ENCODE measurements at regions not wholly inside any gene's neighbourhood (a gene's known extent, or its start where the extent isn't known, plus 50 kb on each side); places are given as distances from the start of the nearest gene placed in this dataset.

DNA sequence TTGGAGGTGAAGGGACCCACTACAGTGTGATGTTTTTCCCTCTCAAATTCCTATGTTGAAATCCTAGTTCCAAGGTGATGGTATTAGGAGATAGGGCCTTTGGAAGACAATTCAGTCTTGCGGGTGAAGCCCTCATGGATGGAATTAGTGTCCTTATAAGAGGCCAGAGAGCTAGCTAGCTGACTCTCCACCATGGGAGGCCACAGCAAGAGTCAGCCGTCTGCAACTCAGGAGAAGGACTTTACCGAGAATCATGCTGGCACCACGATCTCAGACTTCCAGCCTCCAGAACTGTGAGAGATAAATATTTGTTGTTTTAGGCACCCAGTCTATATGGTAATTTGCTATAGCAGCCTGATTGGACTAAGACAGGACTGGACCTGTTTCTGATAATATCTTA, 461.4 kb downstream of the TSN start:
- no peak for DNase-seq (ENCODE audit: low read depth, low spot score)

DNA sequence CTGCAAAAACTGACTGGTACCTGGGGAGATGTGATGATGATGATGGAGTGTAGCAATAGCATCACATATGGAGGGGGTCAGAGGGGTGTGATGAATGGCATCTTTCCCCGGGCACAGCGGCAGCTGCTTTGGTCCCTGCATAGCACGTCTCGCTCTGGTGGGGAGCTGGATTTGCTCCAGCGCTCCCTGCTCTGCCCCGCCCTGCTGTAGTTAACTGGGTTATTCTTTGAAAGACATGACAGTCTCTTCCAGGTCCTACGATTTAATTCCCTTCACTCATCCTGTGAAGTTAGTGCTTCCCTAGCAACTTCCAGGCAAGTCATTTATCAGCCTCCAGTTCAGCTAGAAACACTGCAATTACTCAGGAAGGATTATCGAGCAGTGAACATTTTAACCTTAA, 463.1 kb downstream of the TSN start:
- DNase-seq (ENCODE audit: low read depth, low spot score) = no peak

DNA sequence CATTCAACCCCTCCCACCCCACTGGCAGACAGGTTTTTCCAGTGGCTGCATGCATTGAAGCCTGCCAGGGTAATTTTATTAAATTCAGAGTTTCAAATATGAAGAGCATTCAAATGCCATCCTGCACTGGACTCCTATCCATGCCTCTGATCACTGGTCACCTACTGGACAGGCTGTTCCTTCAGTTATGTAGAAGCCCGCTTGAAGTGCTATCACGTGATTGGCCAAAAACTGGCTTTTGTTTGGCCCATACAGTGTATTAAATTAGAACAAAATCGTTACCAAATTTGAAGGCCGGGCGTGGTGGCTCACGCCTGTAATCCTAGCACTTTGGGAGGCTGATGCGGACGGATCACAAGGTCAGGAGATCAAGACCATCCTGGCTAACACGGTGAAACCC, 464.1 kb downstream of the TSN start:
- DNase-seq (ENCODE audit: low read depth, low spot score) = no peak

DNA sequence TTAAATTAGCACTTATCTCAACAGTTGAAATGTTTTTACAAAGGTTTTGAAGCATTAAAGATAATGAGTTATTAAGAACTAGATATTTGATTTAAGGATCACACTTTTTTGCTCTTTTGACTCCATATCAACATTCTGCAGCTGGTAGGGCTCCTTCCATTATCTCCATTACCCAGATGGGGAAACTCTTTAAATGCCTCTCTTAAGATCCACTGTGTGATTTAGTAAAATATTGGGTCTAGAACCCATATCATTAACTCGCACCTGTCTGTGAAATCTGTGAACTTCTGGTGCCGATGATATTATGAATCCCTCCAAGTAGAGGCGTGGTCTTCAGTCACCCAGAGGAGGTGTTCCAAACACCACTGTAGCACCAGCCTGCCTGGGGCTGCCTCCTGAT, 466.2 kb downstream of the TSN start:
- no peak for DNase-seq (ENCODE audit: low read depth, low spot score)

DNA sequence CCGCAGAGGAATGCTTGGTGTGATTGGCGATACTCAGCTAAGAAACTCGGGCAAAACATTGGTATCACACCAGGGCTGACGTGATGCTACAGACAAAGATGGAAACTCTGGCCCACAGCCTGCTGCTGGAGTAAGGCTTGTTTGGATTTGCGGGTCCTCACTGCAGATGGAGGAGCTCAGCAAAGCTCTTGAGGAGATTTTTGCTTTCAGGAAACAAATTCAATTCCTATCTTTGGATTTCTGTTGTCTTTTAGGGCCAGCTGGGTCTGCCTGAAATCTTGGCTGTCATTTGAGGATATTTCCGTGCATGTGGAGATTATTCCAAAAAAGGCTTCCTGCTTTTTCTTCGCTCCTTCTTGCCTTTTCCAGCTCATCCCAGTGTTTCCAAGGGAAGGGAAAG, 475.8 kb downstream of the TSN start:
- no peak for DNase-seq (ENCODE audit: low read depth, low spot score)

DNA sequence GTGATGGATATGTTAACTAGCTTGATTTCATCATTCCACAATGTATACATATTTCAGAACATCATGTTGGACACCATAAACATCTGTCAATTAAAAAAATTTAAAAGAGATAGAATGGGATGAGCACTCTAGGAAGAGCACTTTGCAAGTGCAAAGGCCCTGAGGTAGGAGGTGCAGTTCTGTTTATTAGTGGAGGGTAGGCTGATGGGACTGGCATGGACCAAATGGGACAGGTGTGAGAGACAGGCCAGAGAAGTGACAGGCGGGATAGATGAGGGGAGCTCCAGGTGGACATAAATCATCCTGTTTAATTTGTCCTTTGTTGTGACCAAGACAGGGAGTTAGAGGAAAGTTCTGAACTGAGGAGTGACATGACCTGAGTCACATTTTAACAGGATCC, 477.9 kb downstream of the TSN start:
- no peak for DNase-seq (ENCODE audit: low read depth, low spot score)

DNA sequence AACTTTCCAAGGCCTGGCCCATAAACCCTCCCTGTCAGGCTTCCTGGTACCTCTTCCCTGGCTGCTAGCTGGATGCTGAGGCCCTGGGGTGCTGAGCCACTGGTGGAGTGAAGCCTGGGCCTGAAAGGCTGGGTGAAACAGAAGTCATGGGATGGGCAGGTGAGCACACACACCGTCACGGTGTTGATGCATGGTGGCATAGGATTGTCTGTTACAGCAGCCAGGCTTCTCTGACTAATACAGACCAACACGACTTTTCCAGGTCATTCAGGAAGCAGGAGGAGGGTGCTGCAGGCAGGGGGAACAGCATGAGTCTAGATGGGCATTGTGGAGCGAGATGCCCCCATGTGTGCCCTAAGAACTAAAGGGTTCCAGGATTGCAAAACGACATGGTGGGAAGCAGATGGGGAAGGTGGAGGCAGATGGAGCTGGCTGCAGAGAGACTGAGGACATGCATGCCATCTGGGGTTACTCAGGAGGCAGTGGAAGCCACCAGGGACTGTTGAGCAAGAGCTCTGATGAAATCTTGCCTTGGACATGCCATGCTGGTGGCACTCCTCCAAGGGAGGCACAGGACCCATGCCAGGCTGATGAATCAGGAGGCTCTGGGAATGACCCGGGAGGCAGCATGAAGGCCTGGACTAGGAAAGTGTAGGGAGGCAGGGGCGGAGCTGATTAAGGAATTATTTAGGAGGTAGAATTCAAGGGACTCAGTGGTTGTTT, 480.9 kb downstream of the TSN start:
- DNase-seq (ENCODE audit: low read depth, low spot score) = no peak

DNA sequence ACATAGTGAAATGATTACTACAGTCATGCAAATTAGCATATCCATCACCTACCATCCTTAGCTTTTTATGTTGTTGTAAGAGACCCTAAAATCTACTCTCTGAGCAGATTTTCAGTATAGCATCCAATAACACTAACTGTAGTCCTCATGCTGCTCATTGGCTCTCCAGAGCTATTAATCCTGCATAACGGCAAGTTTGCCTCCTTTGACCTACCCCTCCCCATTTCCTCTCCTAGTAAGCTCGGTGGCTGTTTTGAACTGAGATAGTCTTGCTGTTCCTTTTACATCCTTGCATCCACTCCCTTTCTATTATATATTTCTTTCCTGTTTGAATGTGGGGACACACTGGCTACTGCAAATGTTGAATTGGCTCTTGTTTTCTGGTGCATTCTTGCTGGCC, 481.5 kb downstream of the TSN start:
- DNase-seq (ENCODE audit: low read depth, low spot score) = no peak

DNA sequence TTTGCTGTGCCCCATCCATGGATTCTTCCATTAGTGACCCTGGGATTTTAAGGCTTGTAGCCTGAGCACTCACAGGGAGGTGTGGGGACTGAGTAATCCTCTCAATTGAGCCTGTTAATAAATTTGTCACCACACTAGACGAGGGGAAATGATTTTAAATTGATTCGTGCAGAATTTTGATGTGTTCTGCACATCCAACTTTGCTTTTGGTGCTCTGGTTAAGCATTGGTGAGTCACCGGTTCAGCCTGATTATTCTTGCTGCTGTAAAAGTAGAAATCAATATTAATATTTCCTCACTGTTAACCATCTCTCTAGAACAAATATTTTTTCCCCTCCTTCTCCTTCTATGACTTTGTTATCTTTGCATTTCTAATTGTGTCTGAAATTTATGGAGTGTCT, 482.0 kb downstream of the TSN start:
- DNase-seq (ENCODE audit: low read depth, low spot score) = no peak

DNA sequence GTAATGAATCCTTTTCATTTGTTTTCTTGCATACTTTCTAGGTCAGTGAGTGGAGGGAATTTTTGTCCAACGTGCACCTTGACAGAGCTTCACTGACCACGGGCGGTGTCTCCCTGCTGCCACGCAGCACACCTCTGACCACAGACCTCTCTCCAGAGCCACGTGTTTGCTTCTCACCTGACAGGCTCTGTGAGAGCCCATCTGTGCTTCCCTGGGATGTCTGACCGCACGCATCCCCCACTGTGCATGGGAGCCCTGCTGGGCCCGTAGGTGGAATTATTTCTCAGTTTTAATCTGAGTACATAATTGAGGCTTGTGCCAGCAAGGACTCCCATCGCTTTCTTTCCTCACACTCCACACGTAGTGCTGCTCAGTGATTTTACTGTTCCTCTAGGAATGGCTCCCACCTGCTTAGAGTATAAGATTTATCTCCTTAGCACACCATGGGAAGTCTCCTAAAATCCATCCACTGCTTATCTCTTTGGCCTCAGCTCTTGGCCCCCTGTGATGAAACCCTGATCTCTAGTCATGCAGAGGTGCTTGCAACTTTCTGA, 482.6 kb downstream of the TSN start:
- DNase-seq (ENCODE audit: low read depth, low spot score) = no peak

DNA sequence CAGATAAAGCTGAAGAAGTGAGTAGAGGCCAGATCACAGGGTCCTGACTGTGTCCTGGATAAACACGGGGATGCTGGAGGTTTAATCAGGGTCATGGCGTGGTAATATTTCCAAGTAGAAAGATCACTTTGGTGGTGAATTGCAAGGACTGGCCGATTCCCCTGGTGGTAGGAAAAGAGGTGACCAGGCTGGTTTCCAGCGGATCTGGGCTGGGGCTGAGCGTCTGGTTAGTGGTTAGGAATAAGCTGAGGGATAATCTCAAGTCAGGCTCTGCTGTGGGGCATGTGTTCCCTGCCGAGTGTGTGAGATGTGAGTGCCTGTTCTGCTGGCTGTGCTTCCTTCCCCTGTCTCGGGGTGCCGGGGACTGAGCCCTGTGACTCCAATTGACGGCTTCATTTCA, 484.0 kb downstream of the TSN start:
- DNase-seq (ENCODE audit: low read depth, low spot score) = no peak

DNA sequence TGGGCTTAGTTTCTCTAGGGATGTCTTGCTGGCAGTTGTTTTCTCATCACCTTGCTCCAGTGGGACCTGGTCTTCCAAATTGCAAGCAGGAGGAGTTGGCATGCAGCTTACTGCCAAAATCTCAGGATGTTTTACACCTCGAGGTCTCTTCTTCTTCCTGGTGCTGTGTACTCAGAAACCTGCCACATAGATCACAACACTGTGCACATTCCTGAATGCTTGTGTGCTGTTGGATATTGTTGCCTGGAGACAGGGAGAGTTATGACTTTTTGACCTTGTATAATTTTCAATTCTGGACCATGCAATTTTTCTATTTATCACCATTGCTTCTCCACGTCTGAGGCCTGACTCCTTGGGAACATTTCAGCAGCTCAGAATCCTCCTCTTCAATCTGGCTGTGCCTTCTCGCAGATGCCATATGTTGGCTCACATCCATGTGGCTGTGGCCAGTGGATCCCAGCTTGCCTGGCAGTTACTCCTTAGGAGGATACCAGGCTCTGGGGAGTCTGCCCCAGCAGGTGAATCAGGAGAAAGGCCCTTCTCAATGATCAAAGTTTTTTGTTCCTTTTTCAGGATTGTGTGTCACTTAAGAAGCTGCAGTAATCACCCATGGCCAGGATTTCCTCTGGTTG, 489.3 kb downstream of the TSN start:
- DNase-seq (ENCODE audit: low read depth, low spot score) = no peak

DNA sequence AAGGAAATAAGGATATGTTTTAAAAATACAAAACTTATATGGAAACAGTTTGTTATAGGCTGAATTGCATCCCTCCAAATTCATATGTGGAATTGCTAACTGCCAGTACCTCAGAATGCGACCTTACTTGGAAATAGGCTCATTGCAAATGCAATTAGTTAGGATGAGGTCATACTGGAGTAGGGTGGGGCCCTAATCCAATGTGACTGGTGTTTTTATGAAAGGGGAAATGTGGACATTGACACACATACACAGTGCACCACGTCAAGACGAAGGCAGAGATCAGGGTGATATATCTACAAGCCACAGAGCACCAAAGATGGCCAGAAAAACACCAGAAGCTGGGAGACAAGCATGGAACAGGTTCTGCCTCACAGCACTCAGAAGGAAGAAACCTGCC, 494.2 kb downstream of the TSN start:
- DNase-seq (ENCODE audit: low read depth, low spot score) = no peak

DNA sequence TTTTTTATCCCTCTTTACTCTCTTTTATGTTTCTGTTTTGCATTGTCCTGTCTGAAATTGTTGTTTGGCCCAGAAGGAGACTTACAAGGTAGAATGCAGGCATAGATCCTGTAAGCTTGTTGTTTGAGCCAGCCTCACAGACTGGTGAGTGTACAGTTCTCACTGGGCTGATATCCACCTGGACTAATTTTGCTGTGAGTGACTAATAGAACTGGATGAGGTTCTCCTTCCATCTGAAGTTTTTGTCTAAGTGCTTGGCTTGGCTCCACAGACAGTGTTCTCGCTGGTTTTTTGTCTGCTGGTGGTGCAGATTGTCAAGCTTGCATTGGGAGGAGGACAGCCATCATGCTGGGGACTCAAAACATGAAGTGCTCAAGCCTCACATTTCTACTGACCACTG, 495.7 kb downstream of the TSN start:
- no peak for DNase-seq (ENCODE audit: low read depth, low spot score)

DNA sequence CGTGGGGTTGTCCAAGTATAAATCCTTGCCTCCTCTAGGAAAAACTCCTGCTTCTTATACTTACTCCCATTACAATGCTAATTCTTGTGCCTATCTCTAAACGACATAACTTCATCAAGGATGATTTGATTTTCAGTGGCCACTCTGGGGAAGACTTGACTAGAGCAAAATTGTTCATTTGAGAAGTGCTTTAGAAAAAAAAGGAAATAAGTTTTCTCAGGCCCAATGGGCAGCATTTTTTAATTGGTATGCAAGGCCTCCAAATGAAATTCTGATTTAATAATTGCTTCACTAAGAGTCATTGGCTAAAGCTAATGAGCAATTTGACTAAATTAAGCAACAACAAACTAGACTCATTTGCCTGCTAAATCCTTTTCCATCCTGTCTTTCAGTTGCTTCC, 496.1 kb downstream of the TSN start:
- DNase-seq (ENCODE audit: low read depth, low spot score) = no peak

DNA sequence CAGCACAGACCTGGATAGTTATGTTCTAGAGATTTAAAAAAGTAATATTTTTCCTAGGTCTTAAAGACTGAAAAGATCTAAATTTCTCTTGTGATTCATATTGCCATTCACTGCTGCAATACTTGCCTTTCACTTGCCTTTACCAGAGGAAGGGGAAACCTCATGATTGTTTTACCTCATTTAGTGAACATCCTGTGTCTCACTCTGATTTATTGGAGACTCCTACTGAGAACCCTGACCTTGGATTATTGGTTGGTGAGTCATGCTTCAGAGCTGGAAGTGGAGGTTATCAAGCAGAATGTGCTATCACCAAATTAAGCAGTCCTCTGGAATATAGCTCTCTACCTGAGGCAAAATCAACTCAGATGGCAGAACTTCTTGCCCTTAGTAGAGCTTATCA, 500.5 kb downstream of the TSN start:
- no peak for DNase-seq (ENCODE audit: low read depth, low spot score)

DNA sequence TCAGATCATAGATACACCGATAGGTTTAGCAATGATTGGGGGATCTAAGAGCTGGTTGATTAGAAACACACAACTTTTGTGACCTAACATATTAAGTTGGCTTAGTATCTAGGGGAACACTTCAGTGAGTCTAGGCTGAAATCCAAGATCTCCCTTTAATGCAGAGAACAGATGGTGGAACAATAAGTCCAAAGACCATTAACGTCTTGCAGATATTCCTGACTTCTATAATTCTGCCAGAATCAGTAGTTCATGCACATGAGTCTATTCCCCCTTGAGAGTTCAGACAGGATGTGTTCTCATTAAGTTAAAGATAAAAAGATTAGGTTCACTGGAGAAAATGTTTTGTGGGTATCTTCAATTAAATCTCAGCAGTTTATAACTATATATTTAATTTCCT, 506.5 kb downstream of the TSN start:
- DNase-seq (ENCODE audit: low read depth, low spot score) = no peak

DNA sequence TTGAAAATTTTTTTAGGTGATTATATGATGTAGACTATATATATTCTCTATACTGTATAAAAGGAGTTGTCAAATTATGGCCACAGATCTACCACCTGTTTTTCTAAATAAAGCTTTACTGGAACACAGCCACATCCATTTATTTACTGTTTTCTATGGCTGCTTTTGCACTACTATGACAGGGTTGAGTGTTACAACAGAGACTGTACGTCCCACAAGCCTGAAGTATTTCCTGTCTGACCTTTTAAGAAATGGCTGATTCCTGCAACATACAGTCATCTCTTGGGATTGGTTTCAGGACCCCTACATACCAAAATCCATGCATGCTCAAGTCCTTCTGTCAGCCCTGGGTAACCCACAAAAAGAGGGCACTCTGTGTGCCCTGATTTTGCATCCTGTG, 508.3 kb downstream of the TSN start:
- DNase-seq (ENCODE audit: low read depth, low spot score) = no peak

DNA sequence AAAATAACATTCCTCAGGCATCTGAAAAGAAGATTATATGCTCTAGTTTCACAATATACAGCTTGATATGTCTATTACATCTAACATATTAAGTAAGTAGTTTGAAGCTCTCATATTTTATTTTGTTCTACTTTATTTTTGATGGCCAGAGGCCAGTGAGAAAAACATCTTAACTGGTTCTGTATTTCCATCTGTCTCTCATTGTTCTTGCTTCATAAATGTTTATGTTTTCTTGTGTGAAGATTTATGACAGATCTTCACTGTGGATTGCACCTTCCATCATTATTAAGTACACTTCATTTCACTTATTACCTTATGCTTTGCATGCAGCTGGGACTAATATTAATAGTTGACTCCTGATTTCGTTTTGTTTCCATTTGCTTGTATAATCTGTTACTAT, 511.2 kb downstream of the TSN start:
- no peak for DNase-seq (ENCODE audit: low read depth, low spot score)

DNA sequence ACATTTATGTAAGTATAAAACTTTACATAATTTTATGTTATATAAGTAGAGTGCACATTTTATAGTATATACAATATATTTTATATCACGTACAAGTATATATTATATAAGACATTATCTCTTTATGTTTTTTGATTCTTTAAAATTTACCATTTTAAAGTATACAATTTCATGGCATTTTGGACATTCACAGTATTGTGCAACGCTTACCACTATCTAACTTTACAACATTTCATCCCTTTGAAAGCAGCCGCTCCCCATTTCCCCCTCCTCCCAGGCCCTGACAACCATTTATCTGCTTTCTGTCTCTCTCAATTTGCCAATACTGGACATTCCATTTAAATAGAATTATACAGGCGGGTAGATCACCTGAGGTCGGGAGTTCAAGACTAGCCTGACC, 512.5 kb downstream of the TSN start:
- no peak for DNase-seq (ENCODE audit: low read depth, low spot score)

DNA sequence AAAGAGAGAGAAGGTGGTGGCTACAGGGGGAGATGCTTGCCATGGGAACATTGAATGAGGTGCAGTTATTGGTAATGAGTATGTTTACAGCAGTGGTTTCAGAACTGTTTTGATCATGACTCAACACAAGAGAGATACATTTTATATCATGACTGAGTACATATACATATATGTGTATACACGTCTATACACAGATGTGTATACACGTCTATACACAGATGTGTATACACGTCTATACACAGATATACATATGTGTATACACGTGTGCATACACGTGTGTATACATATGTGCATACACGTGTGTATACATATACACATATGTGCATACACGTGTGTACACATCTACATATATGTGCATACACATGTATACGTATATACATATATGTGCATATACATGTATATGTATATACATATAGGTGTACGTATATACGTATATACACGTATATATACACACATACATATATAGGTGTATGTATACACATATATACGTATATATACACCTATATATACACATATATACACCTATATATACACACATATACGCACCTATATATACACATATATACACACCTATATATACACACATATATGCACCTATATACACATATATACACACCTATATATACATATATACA, 518.5 kb downstream of the TSN start:
- no peak for DNase-seq (ENCODE audit: low read depth, low spot score)

DNA sequence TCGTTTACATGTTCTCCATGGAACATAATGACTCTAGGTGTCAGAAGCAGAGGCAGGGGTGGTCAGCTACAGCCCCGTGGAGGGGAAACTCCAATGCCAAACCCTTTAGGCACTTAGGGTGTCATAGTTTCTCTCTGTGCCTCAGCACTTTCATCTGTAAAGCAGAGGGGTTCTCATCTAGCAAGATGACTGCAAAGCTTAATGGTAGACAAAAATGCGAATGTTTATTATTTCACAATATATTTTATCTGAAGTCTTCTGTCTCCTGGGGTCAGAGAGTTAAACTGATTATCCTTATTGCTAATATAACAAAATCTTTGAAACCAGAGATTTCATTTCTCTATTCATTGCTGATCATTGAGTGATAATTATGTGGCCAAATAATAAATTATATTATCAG, 522.5 kb downstream of the TSN start:
- no peak for DNase-seq (ENCODE audit: low read depth, low spot score)

DNA sequence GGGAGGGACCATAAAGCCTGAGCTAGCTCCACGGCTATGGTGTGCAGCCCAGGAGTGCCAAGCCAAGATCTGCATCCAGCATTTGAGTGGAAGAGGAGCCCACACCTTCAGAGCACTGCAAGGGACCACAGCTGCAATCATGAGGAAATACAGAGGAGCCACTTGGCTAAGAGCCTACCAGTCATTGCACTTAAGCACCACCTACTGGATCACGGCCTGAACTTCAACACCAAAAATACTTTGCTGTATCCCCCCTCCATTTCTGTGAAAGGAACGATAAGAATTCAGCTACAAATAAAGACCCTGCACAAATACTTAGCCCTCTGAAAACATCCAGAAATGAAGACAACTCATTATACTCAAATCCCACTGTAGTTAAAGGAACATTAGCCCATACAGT, 545.3 kb downstream of the TSN start:
- no peak for DNase-seq (ENCODE audit: low read depth, low spot score)

Measured in smooth muscle cell of the brain vasculature (primary cell).